HG03378 (cell line): ENCODE measurements at regions not wholly inside any gene's neighbourhood (a gene's known extent, or its start where the extent isn't known, plus 50 kb on each side); places are given as distances from the start of the nearest gene placed in this dataset.
"Not testable (repeated sequence)": the region's sequence is repeated elsewhere in the genome, so short reads cannot be mapped to it uniquely, and the experiment has no call there.

Experiments used
- ATAC-seq: cut with Tn5 transposase; IDR thresholded peaks from one replicate; pipeline ENCODE4 v1.9.1; 2021; ENCODE audit warnings: mild to moderate bottlenecking, moderate library complexity; ENCODE audit not compliant: unreplicated experiment

GRCh38 chr3:168660879-168661657 is 565.3 kb upstream of the GOLIM4 start:
- not testable (repeated sequence) for ATAC-seq

DNA sequence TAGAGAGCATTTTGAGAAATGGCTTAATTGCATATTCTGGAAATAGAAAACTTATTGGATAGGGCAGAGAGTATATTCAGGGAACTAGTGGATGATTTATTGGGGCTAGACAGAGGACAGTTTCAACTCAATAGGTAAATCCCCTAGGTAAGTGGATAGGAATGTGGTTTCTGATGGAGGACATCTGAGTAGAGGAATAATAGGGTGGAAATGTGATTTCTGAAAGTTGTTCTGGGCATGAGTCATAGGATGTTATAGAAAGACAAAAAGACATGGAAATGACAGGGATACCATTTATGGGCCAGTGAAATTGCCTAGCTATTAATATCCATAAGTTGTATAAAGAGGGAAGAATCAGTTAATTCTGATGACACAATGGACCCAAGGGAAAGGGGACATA is 563.3 kb upstream of the GOLIM4 start:
- ATAC-seq = no peak

GRCh38 chr3:168655611-168656010 is 559.9 kb upstream of the GOLIM4 start:
- no peak for ATAC-seq

- ATAC-seq = no peak
Measured at GRCh38 chr3:168654700-168655099, 559.0 kb upstream of the GOLIM4 start.

DNA sequence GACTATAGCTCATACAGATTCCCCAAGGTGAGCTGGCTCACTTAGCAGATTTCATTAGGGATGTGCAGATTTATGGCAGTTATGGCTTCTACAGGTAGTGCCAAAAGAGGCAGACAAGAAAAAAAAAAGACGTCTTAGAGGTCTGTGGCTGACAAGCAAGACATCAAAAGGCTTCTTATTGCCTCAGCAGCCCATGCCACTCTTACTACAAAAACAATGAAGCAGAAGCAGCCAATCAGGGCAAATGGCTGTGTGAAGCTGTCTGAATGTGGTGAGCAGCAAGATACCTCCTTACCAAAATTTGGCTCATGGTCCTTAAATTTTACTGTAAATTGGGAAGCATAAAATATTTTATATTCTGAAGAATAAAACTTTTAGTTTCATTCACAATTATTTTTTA is 557.5 kb upstream of the GOLIM4 start:
- ATAC-seq = no peak

DNA sequence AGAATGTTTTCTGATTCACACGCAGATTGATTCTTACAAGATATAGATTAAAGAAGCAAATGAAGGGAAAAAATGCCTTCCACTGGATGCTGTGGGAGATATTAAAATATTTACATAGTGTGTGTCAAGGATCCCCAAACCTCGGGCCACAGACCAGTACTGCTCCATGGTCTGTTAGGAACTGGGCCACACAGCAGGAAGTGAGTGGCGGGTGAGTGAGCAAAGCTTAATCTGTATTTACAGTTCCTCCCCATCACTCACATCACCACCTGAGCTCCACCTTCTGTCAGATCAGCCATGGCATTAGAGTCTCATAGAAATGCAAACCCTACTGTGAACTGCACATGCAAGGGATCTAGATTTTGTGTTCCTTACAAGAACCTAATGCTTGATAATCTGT is 552.6 kb upstream of the GOLIM4 start:
- ATAC-seq = no peak

DNA sequence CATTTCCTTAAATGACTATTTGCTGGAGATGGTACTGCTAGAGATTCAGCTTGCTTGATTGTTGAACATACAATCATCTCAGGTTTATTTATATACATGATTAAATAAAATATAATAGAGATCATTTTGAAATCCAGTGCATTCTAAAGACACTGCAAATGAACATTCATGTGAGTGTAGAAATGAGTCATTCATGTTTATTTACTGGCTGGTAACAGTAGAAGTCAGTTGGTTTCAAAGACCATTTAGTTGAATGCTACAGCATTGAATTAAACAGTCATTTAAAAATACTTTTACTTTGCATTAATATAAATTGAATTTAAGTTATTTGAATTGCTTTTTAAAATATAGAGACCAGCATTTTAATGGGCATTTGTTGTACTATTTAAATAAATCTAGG is 551.9 kb upstream of the GOLIM4 start:
- ATAC-seq = no peak

GRCh38 chr3:168645180-168645579 is 549.5 kb upstream of the GOLIM4 start:
- no peak for ATAC-seq

- no peak for ATAC-seq
Measured at GRCh38 chr3:168628549-168628948, 532.8 kb upstream of the GOLIM4 start.

DNA sequence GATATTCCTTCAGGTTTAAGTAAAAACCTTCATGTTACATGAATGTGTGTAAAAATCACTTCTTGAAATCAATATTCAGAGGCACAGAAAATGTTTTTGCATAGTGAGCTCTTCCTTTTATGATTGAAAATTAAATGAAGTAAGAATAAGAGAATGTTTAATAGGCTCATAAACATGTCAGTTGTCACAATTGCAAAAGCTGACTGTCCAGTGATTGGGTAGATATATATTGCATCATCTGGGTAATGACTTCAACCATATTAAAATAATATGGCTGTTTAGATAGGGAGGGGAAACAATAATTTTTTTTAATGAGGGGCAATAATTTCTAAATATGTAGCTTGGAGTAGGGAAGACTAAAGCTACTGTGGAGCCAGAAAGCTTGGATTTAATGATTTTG is 529.8 kb upstream of the GOLIM4 start:
- ATAC-seq = no peak

DNA sequence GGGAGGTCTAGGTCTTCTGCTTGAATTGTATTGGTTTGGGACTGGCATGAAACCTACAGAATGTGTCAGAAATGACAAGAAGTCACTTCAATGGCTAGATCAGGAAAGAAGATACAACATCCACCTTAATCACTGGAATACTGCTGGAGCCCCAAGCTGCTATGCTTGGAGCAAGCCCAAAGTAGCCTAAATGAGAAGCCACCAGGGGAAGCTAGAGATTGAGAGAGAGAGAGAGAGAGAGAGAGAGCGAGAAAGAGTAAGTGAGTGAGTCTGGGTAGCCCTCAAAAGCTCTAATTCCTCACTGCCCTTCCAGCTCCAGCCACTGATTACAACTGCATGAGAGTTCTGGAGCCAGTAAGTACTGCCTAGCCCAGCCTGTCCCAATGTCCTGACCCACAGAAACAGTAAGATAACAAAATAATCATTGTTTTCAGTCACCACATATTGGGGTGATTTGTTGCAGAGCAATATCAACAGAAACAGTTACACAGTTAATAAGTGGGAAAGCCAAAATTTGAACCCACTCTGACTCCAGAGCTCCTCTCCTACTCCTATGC is 529.2 kb upstream of the GOLIM4 start:
- no peak for ATAC-seq

GRCh38 chr3:168624195-168624594 is 528.5 kb upstream of the GOLIM4 start:
- no peak for ATAC-seq

DNA sequence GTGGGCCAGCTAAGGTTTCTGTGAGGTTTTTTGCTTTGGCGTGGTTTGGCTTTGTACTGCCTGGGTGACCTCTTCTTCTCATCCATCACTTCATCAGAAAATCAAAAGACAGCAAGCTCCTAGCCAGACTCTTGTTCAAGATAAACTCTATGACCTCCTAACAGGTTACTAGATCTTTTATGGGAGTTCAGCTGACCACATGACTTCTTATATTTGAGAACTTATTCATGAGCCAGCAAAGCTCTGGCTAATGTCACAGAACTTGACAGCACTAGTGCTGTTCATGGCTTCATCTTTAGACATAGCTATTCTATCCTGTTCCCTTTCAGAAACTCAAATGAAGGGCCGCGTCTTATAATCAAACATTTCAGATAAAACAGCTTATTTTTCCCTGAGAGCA is 527.1 kb upstream of the GOLIM4 start:
- ATAC-seq = no peak

GRCh38 chr3:168620854-168621253 is 525.1 kb upstream of the GOLIM4 start:
- peak; percentile 64 for ATAC-seq

GRCh38 chr3:168618827-168619470 is 523.2 kb upstream of the GOLIM4 start:
- no peak for ATAC-seq

DNA sequence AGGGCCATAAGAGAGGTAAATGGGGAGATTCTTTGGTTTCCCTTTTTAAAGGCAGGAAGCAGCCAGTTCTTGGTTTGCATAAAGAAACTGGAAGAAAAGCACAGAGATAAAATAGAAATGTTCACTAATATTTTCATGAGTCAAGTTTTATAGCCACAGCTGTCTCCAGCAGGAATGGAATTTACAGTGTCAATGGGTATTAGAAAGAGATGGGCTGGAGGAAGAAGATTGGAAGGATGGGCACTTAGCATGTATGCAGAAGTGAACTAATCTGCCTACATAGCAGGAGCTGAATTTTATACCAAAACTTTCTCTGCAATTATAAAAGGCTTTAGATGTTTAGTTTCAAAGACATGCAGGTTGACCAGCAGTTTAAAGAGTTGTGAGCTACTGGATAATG is 521.9 kb upstream of the GOLIM4 start:
- ATAC-seq = no peak

- no peak for ATAC-seq
Measured at GRCh38 chr3:168616915-168617314, 521.2 kb upstream of the GOLIM4 start.

GRCh38 chr3:168615493-168616020 is 519.8 kb upstream of the GOLIM4 start:
- ATAC-seq = no peak

GRCh38 chr3:168613151-168613550 is 517.4 kb upstream of the GOLIM4 start:
- no peak for ATAC-seq

DNA sequence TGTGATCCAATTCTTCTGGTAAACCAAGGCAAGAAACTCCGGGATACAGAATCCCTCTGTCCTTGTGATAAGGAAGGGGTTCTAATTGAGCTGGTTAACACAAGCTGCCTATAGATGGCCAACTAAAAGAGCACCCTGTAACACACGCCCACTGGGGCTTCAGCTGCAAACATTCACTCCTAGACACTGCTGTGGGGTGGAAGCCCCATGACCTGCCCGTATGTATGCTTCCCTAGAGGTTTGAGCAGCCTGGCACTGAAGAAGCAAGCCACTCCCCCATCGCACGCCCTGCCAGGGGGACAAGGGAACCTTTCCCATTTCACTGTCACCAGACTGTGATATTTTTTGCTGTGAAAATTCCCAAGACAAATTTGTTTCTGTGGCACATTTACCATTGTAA is 516.9 kb upstream of the GOLIM4 start:
- no peak for ATAC-seq

GRCh38 chr3:168611826-168612225 is 516.1 kb upstream of the GOLIM4 start:
- ATAC-seq = no peak

DNA sequence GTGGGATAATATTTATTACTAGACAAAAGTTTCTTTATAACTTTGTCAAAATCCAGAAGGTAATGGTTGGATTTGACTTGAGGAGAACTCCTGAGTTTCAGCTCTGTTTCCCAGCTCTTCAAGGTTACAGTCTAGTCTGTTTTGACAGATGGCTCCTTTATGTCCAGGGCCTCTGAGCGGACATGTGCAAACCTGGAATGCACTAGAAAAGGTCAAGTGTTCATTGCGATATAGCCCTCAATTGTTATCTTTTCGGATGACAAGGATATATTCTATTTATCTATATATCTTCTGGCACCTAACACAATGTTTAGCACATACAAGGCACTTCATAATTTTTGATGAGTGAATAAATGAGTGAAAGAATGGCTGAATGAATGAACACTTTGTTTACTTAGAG is 513.2 kb upstream of the GOLIM4 start:
- ATAC-seq = no peak
